Ishikawa (cell line): ENCODE measurements at regions not wholly inside any gene's neighbourhood (a gene's known extent, or its start where the extent isn't known, plus 50 kb on each side); places are given as distances from the start of the nearest gene placed in this dataset.

ENCODE experiments used
- CEBPB ChIP-seq: IDR thresholded peaks from 2 replicates; pipeline ENCODE4 v1.6.1; 2012
- CREB1 ChIP-seq: IDR thresholded peaks from 2 replicates; pipeline ENCODE4 v1.6.1; 2012; ENCODE audit warnings: low read depth
- EGR1 ChIP-seq: IDR thresholded peaks from 2 replicates; pipeline ENCODE4 v1.6.1; 2012
- EP300 ChIP-seq: IDR thresholded peaks from 2 replicates; pipeline ENCODE4 v1.6.1; 2012; ENCODE audit warnings: borderline replicate concordance
- FOXM1 ChIP-seq: IDR thresholded peaks from 2 replicates; pipeline ENCODE4 v1.6.1; 2012; ENCODE audit warnings: low read depth, borderline replicate concordance
- MAX ChIP-seq: IDR thresholded peaks from 2 replicates; pipeline ENCODE4 v1.6.1; 2012
- NFIC ChIP-seq: IDR thresholded peaks from 2 replicates; pipeline ENCODE4 v1.6.1; 2012
- RAD21 ChIP-seq: IDR thresholded peaks from 2 replicates; pipeline ENCODE4 v1.6.1; 2012; ENCODE audit warnings: low read depth
- REST ChIP-seq: IDR thresholded peaks from 2 replicates; pipeline ENCODE4 v1.6.1; 2012; ENCODE audit warnings: low read depth, mild to moderate bottlenecking
- TAF1 ChIP-seq: IDR thresholded peaks from 2 replicates; pipeline ENCODE4 v1.6.1; 2012; ENCODE audit warnings: low read depth, mild to moderate bottlenecking
- TCF12 ChIP-seq: IDR thresholded peaks from 2 replicates; pipeline ENCODE4 v1.6.1; 2012; ENCODE audit warnings: low read depth
- TEAD4 ChIP-seq: IDR thresholded peaks from 2 replicates; pipeline ENCODE4 v1.6.1; 2012
- USF1 ChIP-seq: IDR thresholded peaks from 2 replicates; pipeline ENCODE4 v1.6.1; 2012
- YY1 ChIP-seq: IDR thresholded peaks from 2 replicates; pipeline ENCODE4 v1.6.1; 2012; ENCODE audit warnings: low read depth
- ZBTB7A ChIP-seq: IDR thresholded peaks from 2 replicates; pipeline ENCODE4 v1.6.1; 2012; ENCODE audit warnings: low read depth

- TF ChIP-seq USF1 (no peak), TAF1 (no peak), YY1 (no peak), TEAD4 (no peak), FOXM1 (no peak), TCF12 (no peak), RAD21 (no peak), ZBTB7A (no peak), EP300 (no peak), EGR1 (no peak)
Observed at GRCh38 chr3:5710718-5711117, 523.2 kb downstream of the EDEM1 start.

GRCh38 chr3:5717254-5717653 is 529.7 kb downstream of the EDEM1 start:
- TF ChIP-seq RAD21 (no peak), TCF12 (no peak), USF1 (no peak), ZBTB7A (no peak), TAF1 (no peak), CEBPB (no peak)

GRCh38 chr3:5725801-5726200 is 538.3 kb downstream of the EDEM1 start:
- TF ChIP-seq ZBTB7A, result no peak
- TF ChIP-seq NFIC, result no peak
- TF ChIP-seq CREB1, result no peak
- no peak for TF ChIP-seq TEAD4
- TF ChIP-seq REST, result no peak
- TF ChIP-seq FOXM1, result no peak
- TF ChIP-seq TCF12, result no peak
- no peak for TF ChIP-seq MAX
- no peak for TF ChIP-seq USF1
- no peak for TF ChIP-seq YY1
- TF ChIP-seq CEBPB, result no peak
- TF ChIP-seq TAF1, result no peak
- no peak for TF ChIP-seq EGR1
- no peak for TF ChIP-seq RAD21
- no peak for TF ChIP-seq EP300

- TF ChIP-seq CEBPB, result no peak
- TF ChIP-seq RAD21, result no peak
- TF ChIP-seq REST, result no peak
- TF ChIP-seq USF1, result no peak
- no peak for TF ChIP-seq TCF12
- TF ChIP-seq TEAD4, result no peak
- TF ChIP-seq CREB1, result no peak
Observed at GRCh38 chr3:5726621-5727020, 539.1 kb downstream of the EDEM1 start.

- TF ChIP-seq TAF1, result no peak
- TF ChIP-seq TEAD4, result no peak
- no peak for TF ChIP-seq USF1
- TF ChIP-seq TCF12, result no peak
- TF ChIP-seq FOXM1, result no peak
- no peak for TF ChIP-seq NFIC
- no peak for TF ChIP-seq EGR1
- no peak for TF ChIP-seq CREB1
- no peak for TF ChIP-seq CEBPB
- no peak for TF ChIP-seq EP300
- no peak for TF ChIP-seq RAD21
- no peak for TF ChIP-seq MAX
- TF ChIP-seq ZBTB7A, result no peak
Observed at GRCh38 chr3:5727743-5728484, 540.4 kb downstream of the EDEM1 start.
